ENCODE measurements at regions not wholly inside any gene's neighbourhood (a gene's known extent, or its start where the extent isn't known, plus 50 kb on each side); places are given as distances from the start of the nearest gene placed in this dataset.
"Not testable (repeated sequence)": the region's sequence is repeated elsewhere in the genome, so short reads cannot be mapped to it uniquely, and the experiment has no call there.

DNA sequence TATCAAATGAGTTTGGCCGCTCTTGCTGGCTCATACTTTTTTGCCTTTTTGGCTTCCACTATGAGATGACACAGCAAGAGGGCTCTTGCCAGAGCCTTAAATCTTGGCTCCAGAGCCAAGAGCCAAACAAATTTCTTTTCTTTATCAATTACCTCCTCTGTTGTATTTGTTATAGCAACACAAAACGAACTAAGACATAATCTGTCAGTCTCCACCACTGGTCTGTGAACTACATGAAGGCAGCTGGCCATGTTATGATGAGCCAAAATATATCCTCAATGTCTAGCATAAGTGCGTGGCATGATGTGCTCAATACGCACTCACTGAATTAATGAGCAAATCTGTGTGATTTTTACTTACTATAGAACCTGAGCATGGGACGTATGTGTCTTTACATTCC is 220.0 kb upstream of the ZNF217 start:
- H3K4me1 Mint-ChIP-seq (ENCODE audit: low read depth) = peaks cover 28% of the 10 kb centered on the region
- peaks cover 2% of the 10 kb centered on the region for H3K9me3 Mint-ChIP-seq
- DNase-seq (ENCODE audit: low spot score) = no peak
- no peaks in the 10 kb centered on the region for H3K27me3 Mint-ChIP-seq (ENCODE audit: low read depth)
- H3K27ac Mint-ChIP-seq = no peak overlapping the region
- intact Hi-C loops (cut with micrococcal nuclease) = loop anchor here (2.0 kb wide), 1 partner anchor 15 kb away; no protein-coding TSS in a partner anchor
- H3K4me3 Mint-ChIP-seq (ENCODE audit: low read depth) = no peak overlapping the region
- H3K36me3 Mint-ChIP-seq (ENCODE audit: low read depth) = no peaks in the 10 kb centered on the region

DNA sequence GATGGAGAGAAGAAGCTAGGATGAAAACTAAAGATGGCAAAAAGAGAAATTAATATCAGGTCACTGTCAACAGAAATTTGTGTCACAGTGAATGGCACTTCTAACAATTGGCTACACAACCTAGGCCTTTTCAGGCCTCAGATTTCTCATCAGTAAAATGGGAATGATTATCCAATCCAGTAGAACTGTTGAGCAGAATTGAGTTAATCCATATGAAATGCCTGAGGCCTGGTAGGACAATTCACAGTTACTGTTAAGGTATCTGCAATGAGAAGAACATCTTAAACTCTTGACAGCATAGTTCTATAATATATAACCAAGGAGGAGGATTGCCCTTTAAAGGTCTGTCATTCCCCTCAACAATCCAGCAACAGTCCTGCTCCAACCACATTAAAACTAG is 217.9 kb upstream of the ZNF217 start:
- H3K4me3 Mint-ChIP-seq (ENCODE audit: low read depth) = no peak overlapping the region
- H3K27ac Mint-ChIP-seq = no peak overlapping the region
- no peaks in the 10 kb centered on the region for H3K9me3 Mint-ChIP-seq
- peaks cover 21% of the 10 kb centered on the region for H3K4me1 Mint-ChIP-seq (ENCODE audit: low read depth)
- no peak for DNase-seq (ENCODE audit: low spot score)
- H3K27me3 Mint-ChIP-seq (ENCODE audit: low read depth) = no peaks in the 10 kb centered on the region
- intact Hi-C loops (cut with micrococcal nuclease) = no loop called here
- no peaks in the 10 kb centered on the region for H3K36me3 Mint-ChIP-seq (ENCODE audit: low read depth)

GRCh38 chr20:53810661-53811355 is 217.2 kb upstream of the ZNF217 start:
- Mint-ChIP-seq H3K27me3 (ENCODE audit: low read depth) (no peaks in the 10 kb centered on the region), H3K27ac (no peak overlapping the region), H3K9me3 (no peaks in the 10 kb centered on the region), H3K4me3 (ENCODE audit: low read depth) (no peak overlapping the region), H3K4me1 (ENCODE audit: low read depth) (peaks cover 18% of the 10 kb centered on the region), H3K36me3 (ENCODE audit: low read depth) (no peaks in the 10 kb centered on the region)
- no peak for DNase-seq (ENCODE audit: low spot score)
- intact Hi-C loops (cut with micrococcal nuclease) = no loop called here

DNA sequence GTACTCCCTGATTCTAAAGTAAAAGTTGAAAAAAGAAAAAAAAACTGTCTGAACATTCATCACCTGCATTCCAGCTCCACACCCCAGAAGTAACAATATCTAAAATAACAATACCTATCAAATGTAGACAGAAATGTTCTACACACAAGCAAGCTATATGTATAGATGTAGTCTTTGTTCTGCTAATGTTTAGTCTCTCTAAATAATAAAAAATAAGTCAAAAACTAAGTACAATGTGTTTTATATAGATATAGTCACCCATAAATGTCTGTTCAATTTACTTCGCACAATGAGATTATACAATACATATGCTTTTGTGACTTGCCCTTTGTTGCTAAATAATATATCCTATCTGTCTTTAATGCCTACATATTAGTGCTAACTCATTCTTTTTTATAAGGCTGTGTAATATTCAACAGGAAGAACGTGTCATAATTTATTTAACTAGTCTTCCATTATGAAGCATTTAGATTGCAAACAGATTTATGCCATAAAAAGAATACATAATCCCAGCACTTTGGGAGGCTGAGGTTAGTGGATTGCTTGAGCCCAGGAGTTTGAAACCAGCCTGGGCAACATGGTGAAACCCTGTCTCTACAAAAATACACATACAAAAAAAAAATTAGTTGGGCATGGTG is 216.2 kb upstream of the ZNF217 start:
- Mint-ChIP-seq H3K9me3 (no peaks in the 10 kb centered on the region), H3K36me3 (ENCODE audit: low read depth) (no peaks in the 10 kb centered on the region), H3K27me3 (ENCODE audit: low read depth) (no peaks in the 10 kb centered on the region), H3K4me1 (ENCODE audit: low read depth) (peaks cover 9% of the 10 kb centered on the region), H3K27ac (no peak overlapping the region), H3K4me3 (ENCODE audit: low read depth) (no peak overlapping the region)
- no peak for DNase-seq (ENCODE audit: low spot score)
- intact Hi-C loops (cut with micrococcal nuclease) = no loop called here

GRCh38 chr20:53809217-53809616 is 215.6 kb upstream of the ZNF217 start:
- H3K4me1 Mint-ChIP-seq (ENCODE audit: low read depth) = peaks cover 5% of the 10 kb centered on the region
- H3K4me3 Mint-ChIP-seq (ENCODE audit: low read depth) = no peak overlapping the region
- no peak overlapping the region for H3K27ac Mint-ChIP-seq
- no peak for DNase-seq (ENCODE audit: low spot score)
- H3K27me3 Mint-ChIP-seq (ENCODE audit: low read depth) = no peaks in the 10 kb centered on the region
- H3K36me3 Mint-ChIP-seq (ENCODE audit: low read depth) = no peaks in the 10 kb centered on the region
- intact Hi-C loops (cut with micrococcal nuclease) = no loop called here
- H3K9me3 Mint-ChIP-seq = no peaks in the 10 kb centered on the region

DNA sequence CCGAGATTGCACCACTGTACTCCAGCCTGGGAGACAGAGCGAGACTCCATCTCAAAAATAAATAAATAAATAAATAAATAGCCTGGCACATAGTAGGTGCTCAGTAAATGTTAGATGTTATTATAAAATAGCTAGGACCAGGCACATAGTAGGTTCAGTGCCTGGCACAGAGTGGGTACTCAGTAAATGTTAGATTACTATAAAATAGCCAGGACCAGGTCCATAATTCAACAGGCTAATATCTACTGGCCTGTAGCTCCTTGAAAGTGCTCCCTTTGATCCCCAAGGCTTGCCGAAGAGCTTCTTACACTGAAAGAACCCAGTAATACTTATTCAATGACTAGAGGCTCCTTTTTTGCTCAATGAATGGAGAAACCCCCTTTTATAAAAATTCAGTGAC is 215.1 kb upstream of the ZNF217 start:
- intact Hi-C loops (cut with micrococcal nuclease) = no loop called here
- no peak for DNase-seq (ENCODE audit: low spot score)
- H3K4me3 Mint-ChIP-seq (ENCODE audit: low read depth) = no peak overlapping the region
- H3K4me1 Mint-ChIP-seq (ENCODE audit: low read depth) = peaks cover 1% of the 10 kb centered on the region
- no peaks in the 10 kb centered on the region for H3K36me3 Mint-ChIP-seq (ENCODE audit: low read depth)
- no peaks in the 10 kb centered on the region for H3K27me3 Mint-ChIP-seq (ENCODE audit: low read depth)
- no peak overlapping the region for H3K27ac Mint-ChIP-seq
- no peaks in the 10 kb centered on the region for H3K9me3 Mint-ChIP-seq

DNA sequence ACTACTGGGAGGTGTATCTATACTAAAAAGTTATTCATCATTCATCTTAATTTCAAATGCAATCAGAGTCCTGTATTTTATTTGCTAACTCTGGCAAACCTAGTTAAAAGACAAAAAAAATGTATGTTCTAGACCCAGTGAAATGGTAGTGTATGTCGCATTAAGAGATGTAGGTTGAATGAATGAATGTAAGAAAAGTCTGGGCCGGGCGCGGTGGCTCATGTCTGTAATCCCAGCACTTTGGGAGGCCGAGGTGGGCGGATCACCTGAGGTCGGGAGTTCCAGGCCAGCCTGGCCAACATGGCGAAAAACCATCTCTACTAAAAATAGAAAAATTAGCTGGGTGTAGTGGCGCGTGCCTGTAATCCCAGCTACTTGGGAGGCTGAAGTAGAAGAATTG is 214.7 kb upstream of the ZNF217 start:
- DNase-seq (ENCODE audit: low spot score); H3K27me3 Mint-ChIP-seq (ENCODE audit: low read depth); H3K36me3 Mint-ChIP-seq (ENCODE audit: low read depth); H3K4me1 Mint-ChIP-seq (ENCODE audit: low read depth); intact Hi-C loops (cut with micrococcal nuclease); H3K9me3 Mint-ChIP-seq; H3K27ac Mint-ChIP-seq; H3K4me3 Mint-ChIP-seq (ENCODE audit: low read depth): not testable (repeated sequence)

DNA sequence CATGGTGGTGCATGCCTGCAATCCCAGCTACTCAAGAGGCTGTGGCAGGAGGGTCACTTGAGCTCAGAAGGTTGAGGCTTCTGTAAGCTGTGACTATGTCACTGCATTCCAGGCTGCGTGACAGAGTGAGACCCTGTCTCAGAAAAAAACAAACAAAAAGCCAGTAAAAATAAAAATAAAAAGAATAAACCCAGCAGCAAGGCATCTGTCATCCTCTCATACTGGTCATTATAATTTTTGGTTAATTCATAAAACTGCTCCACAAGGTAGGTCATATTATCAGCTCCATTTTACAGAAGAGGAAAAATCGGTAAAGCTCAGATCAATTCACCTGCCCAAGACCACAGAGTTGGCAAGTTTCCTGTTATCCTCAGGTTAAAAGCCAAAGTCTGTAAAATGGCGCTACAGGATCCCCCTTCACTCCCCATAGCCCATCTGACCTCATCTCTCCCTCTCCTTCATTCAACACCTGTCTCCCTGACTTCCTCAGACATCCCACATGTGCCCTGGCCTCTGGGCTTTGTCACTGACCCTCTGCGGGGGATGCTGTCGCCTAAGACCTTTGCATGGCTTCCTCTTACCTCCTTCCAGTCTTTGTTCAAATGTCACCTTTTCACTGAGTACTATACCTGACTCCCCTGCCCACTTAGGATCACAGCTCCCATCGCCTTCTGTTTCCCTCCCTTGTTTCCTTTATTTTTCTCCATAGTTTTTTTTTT is 213.2 kb upstream of the ZNF217 start:
- no peaks in the 10 kb centered on the region for H3K27me3 Mint-ChIP-seq (ENCODE audit: low read depth)
- H3K4me3 Mint-ChIP-seq (ENCODE audit: low read depth) = no peak overlapping the region
- H3K27ac Mint-ChIP-seq = no peak overlapping the region
- intact Hi-C loops (cut with micrococcal nuclease) = no loop called here
- H3K9me3 Mint-ChIP-seq = no peaks in the 10 kb centered on the region
- H3K36me3 Mint-ChIP-seq (ENCODE audit: low read depth) = no peaks in the 10 kb centered on the region
- DNase-seq (ENCODE audit: low spot score) = no peak
- no peaks in the 10 kb centered on the region for H3K4me1 Mint-ChIP-seq (ENCODE audit: low read depth)

- no peaks in the 10 kb centered on the region for H3K36me3 Mint-ChIP-seq (ENCODE audit: low read depth)
- DNase-seq (ENCODE audit: low spot score) = no peak
- H3K27me3 Mint-ChIP-seq (ENCODE audit: low read depth) = no peaks in the 10 kb centered on the region
- no peak overlapping the region for H3K27ac Mint-ChIP-seq
- no peaks in the 10 kb centered on the region for H3K4me1 Mint-ChIP-seq (ENCODE audit: low read depth)
- no peak overlapping the region for H3K4me3 Mint-ChIP-seq (ENCODE audit: low read depth)
- intact Hi-C loops (cut with micrococcal nuclease) = no loop called here
- H3K9me3 Mint-ChIP-seq = no peaks in the 10 kb centered on the region
Measured at GRCh38 chr20:53805895-53806384, 212.3 kb upstream of the ZNF217 start.

- Mint-ChIP-seq H3K36me3 (ENCODE audit: low read depth) (no peaks in the 10 kb centered on the region), H3K9me3 (no peaks in the 10 kb centered on the region), H3K4me1 (ENCODE audit: low read depth) (no peaks in the 10 kb centered on the region), H3K4me3 (ENCODE audit: low read depth) (no peak overlapping the region), H3K27me3 (ENCODE audit: low read depth) (no peaks in the 10 kb centered on the region), H3K27ac (no peak overlapping the region)
- no peak for DNase-seq (ENCODE audit: low spot score)
- intact Hi-C loops (cut with micrococcal nuclease) = no loop called here
Measured at GRCh38 chr20:53804920-53805894, 211.6 kb upstream of the ZNF217 start.

GRCh38 chr20:53804308-53804707 is 210.7 kb upstream of the ZNF217 start:
- H3K9me3 Mint-ChIP-seq; intact Hi-C loops (cut with micrococcal nuclease); H3K4me3 Mint-ChIP-seq (ENCODE audit: low read depth); H3K4me1 Mint-ChIP-seq (ENCODE audit: low read depth); H3K27me3 Mint-ChIP-seq (ENCODE audit: low read depth); DNase-seq (ENCODE audit: low spot score); H3K27ac Mint-ChIP-seq; H3K36me3 Mint-ChIP-seq (ENCODE audit: low read depth): not testable (repeated sequence)

- H3K4me3 Mint-ChIP-seq (ENCODE audit: low read depth) = no peak overlapping the region
- no peak overlapping the region for H3K27ac Mint-ChIP-seq
Measured at GRCh38 chr20:53803492-53804155, 210.0 kb upstream of the ZNF217 start.

More at GRCh38 chr20:53803492-53804155, 210.0 kb upstream of the ZNF217 start:
- Mint-ChIP-seq H3K36me3 (ENCODE audit: low read depth) (no peaks in the 10 kb centered on the region), H3K27me3 (ENCODE audit: low read depth) (no peaks in the 10 kb centered on the region), H3K4me1 (ENCODE audit: low read depth) (no peaks in the 10 kb centered on the region), H3K9me3 (no peaks in the 10 kb centered on the region)
- DNase-seq (ENCODE audit: low spot score) = no peak
- intact Hi-C loops (cut with micrococcal nuclease) = no loop called here
